HepG2 (cell line): ENCODE measurements at regions not wholly inside any gene's neighbourhood (a gene's known extent, or its start where the extent isn't known, plus 50 kb on each side); places are given as distances from the start of the nearest gene placed in this dataset.
"Not testable (repeated sequence)": the region's sequence is repeated elsewhere in the genome, so short reads cannot be mapped to it uniquely, and the experiment has no call there.

Source experiments
- ATAC-seq: fragments of 200-7000 bp; cut with Tn5 transposase; 3 replicates; pipeline ENCODE4 v1.9.1; 2020; ENCODE audit warnings: mild to moderate bottlenecking, moderate library complexity
- BruUV-seq: library from RNA; stranded (reverse); fragments of 400-500 nt; replicated peaks from 2 replicates; lab custom pipeline; 2021; lab: Mats Ljungman, UMichigan
- CTCF ChIA-PET: fragments of 300-600 bp; formaldehyde crosslinking; extraction: SDS; loops from one replicate; lab custom pipeline; 2021; ENCODE audit warnings: low total read pairs, inconsistent platforms, low intra/inter-chr PET ratio; lab: Yijun Ruan, JAX
- POLR2A ChIA-PET: fragments of 350-600 bp; sonication (Branson Sonifier 250); formaldehyde crosslinking; loops from one replicate; lab custom pipeline; 2020; ENCODE audit warnings: antibody characterized with exemption, inconsistent platforms; lab: Yijun Ruan, JAX
- DNase-seq: peaks from one replicate; pipeline ENCODE4 v3.0.0-alpha.2; 2015; ENCODE audit warnings: low spot score
- FAIRE-seq: peaks from 3 replicates; lab custom pipeline; 2011; peaks lifted over from hg19 to GRCh38; lab: Jason Lieb, UNC
- H2AFZ ChIP-seq: one replicate; pipeline ENCODE4 v1.6.1; 2011; ENCODE audit warnings: low read length, inconsistent platforms
- H3K27ac ChIP-seq: fragments of 300-600 bp; 3 replicates; pipeline ENCODE4 v1.8.0; 2011; ENCODE audit warnings: mixed run types, mild to moderate bottlenecking, mixed read lengths, low read length, inconsistent platforms; ENCODE audit not compliant: insufficient read depth; ENCODE audit errors: extremely low read length
- H3K27me3 ChIP-seq, 2 experiments: fragments of 200-600 bp in 1 of 2; 2 replicates in 1 of 2; 3 replicates in 1 of 2; pipeline versions ENCODE4 v1.6.0 to v1.8.0; 2011; ENCODE audit warnings: low read length in 2 of 2, mild to moderate bottlenecking in 2 of 2, moderate library complexity in 2 of 2, inconsistent platforms in 1 of 2; ENCODE audit not compliant: insufficient read depth in 2 of 2, control insufficient read depth in 1 of 2
- H3K36me3 ChIP-seq, 2 experiments: fragments of 200-600 bp in 1 of 2; replicated peaks in 1 of 2; 2 replicates in 1 of 2; 3 replicates in 1 of 2; pipeline versions ENCODE4 v1.5.1 to v1.8.0; 2011; ENCODE audit warnings: low read length in 2 of 2, inconsistent platforms in 1 of 2; ENCODE audit not compliant: insufficient read depth in 2 of 2, control insufficient read depth in 1 of 2
- H3K4me1 ChIP-seq: 2 replicates; pipeline ENCODE4 v1.5.1; 2012; ENCODE audit warnings: low read length, inconsistent platforms; ENCODE audit not compliant: insufficient read depth
- H3K4me2 ChIP-seq: 2 replicates; pipeline ENCODE4 v1.6.0; 2011; ENCODE audit warnings: low read depth, low read length, inconsistent platforms
- H3K4me3 ChIP-seq, 3 experiments: fragments of 200-600 bp in 1 of 3; sonication (generic), shearing (Covaris generic) in 1 of 3; replicated peaks in 1 of 3; 2 replicates each; pipeline ENCODE4 v1.5.1; 2011 to 2016; ENCODE audit warnings: low read length in 3 of 3, inconsistent platforms in 2 of 3, low read depth in 2 of 3, mild to moderate bottlenecking in 2 of 3, control low read depth in 1 of 3, mixed read lengths in 1 of 3; ENCODE audit not compliant: insufficient read depth in 1 of 3
- H3K79me2 ChIP-seq: one replicate; pipeline ENCODE4 v1.6.1; 2011; ENCODE audit warnings: low read length, inconsistent platforms; ENCODE audit not compliant: insufficient read depth
- H3K9ac ChIP-seq: 2 replicates; pipeline ENCODE4 v1.6.0; 2011; ENCODE audit warnings: mild to moderate bottlenecking, low read depth, low read length, inconsistent platforms; ENCODE audit not compliant: insufficient read depth
- H3K9me3 ChIP-seq: 2 replicates; pipeline ENCODE4 v1.5.1; 2012; ENCODE audit warnings: mild to moderate bottlenecking, low read length
- H4K20me1 ChIP-seq: 2 replicates; pipeline ENCODE4 v1.6.0; 2011; ENCODE audit warnings: inconsistent platforms, mild to moderate bottlenecking, low read length, moderate library complexity; ENCODE audit not compliant: insufficient read depth
- AKAP8 ChIP-seq: sonication (generic); formaldehyde crosslinking; IDR thresholded peaks from 2 replicates; pipeline ENCODE4 v1.5.1; 2020; ENCODE audit warnings: mild to moderate bottlenecking, missing genetic modification reagents
- ETV5 ChIP-seq: IDR thresholded peaks from 2 replicates; pipeline ENCODE4 v1.6.1; 2018; ENCODE audit warnings: missing biosample characterization, missing genetic modification reagents, inconsistent platforms, borderline replicate concordance
- JUN ChIP-seq: sonication (generic); formaldehyde crosslinking; IDR thresholded peaks from 2 replicates; pipeline ENCODE4 v1.4.0; 2020; ENCODE audit warnings: mild to moderate bottlenecking, missing genetic modification reagents
- NCOR1 ChIP-seq: fragments of 200-600 bp; sonication (generic); IDR thresholded peaks from 2 replicates; pipeline ENCODE4 v1.7.0; 2017; ENCODE audit warnings: antibody characterized with exemption, low read length, borderline replicate concordance
- RAD21 ChIP-seq: fragments of 450-650 bp; formaldehyde crosslinking; IDR thresholded peaks from 2 replicates; pipeline ENCODE4 v1.5.0; 2020; ENCODE audit warnings: mild to moderate bottlenecking
- SMAD3 ChIP-seq: sonication (generic); formaldehyde crosslinking; IDR thresholded peaks from 2 replicates; pipeline ENCODE4 v1.4.0; 2020; ENCODE audit warnings: missing genetic modification reagents
- ZNF205 ChIP-seq: IDR thresholded peaks from 2 replicates; pipeline ENCODE4 v1.6.1; 2018; ENCODE audit warnings: missing biosample characterization, missing genetic modification reagents
- ZNF34 ChIP-seq: sonication (generic); formaldehyde crosslinking; IDR thresholded peaks from 2 replicates; pipeline ENCODE4 v1.4.0; 2020; ENCODE audit warnings: mild to moderate bottlenecking, missing genetic modification reagents, borderline replicate concordance
- ZNF350 ChIP-seq: sonication (generic); formaldehyde crosslinking; IDR thresholded peaks from 2 replicates; pipeline ENCODE4 v1.4.0; 2020; ENCODE audit warnings: mild to moderate bottlenecking, low read depth, missing genetic modification reagents, borderline replicate concordance
- ZNF468 ChIP-seq: sonication (generic); formaldehyde crosslinking; IDR thresholded peaks from 2 replicates; pipeline ENCODE4 v1.8.0; 2022; ENCODE audit warnings: mild to moderate bottlenecking, moderate library complexity, missing genetic modification reagents
- ZNF746 ChIP-seq: sonication (generic); formaldehyde crosslinking; IDR thresholded peaks from 2 replicates; pipeline ENCODE4 v1.8.0; 2022; ENCODE audit warnings: mild to moderate bottlenecking, missing genetic modification reagents
- WGBS: methylation state at CpG from one replicate; pipeline ENCODE4 v1.1.6; 2017; ENCODE audit warnings: low lambda C conversion rate; 5-methylcytosine and 5-hydroxymethylcytosine counted together
- in situ Hi-C: cut with HindIII; loops from 2 replicates; pipeline ENCODE4 v1.10.0; 2017; ENCODE audit warnings: low pct_unique_long_range_greater_than_20kb; ENCODE audit not compliant: extremely low pct_ligation_motif_present
- intact Hi-C: fragments of 100-400 bp; cut with micrococcal nuclease; formaldehyde crosslinking; loops from one replicate; pipeline ENCODE4 v1.10.0; 2022; ENCODE audit not compliant: unreplicated experiment

DNA sequence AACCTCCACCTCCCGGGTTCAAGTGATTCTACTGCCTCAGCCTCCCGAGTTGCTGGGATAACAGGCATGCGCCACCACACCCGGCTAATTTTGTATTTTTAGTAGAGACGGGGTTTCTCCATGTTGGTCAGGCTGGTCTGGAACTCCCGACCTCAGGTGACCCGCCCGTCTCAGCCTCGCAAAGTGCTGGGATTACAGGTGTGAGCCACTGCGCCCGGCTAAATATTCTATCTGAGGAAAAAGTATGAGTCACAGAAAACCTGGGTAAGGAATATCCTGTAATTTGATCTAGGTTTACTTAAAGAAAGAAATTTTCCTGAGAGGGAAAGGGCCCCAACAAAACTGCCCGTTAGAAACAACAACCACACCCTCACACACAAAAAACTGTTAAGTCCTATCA is 776.2 kb upstream of the NCAM2 start:
- H3K36me3 ChIP-seq, H4K20me1 ChIP-seq, FAIRE-seq, H2AFZ ChIP-seq, in situ Hi-C loops, ATAC-seq, H3K27me3 ChIP-seq, H3K79me2 ChIP-seq, H3K4me1 ChIP-seq, CTCF ChIA-PET, POLR2A ChIA-PET, H3K4me3 ChIP-seq, H3K4me2 ChIP-seq, DNase-seq, BruUV-seq, H3K9ac ChIP-seq, H3K27ac ChIP-seq, intact Hi-C loops: not testable (repeated sequence)
- peaks cover 78% of the 10 kb centered on the region for H3K9me3 ChIP-seq
- 20% methylated on average over 12 of the region's 12 CpGs for WGBS

DNA sequence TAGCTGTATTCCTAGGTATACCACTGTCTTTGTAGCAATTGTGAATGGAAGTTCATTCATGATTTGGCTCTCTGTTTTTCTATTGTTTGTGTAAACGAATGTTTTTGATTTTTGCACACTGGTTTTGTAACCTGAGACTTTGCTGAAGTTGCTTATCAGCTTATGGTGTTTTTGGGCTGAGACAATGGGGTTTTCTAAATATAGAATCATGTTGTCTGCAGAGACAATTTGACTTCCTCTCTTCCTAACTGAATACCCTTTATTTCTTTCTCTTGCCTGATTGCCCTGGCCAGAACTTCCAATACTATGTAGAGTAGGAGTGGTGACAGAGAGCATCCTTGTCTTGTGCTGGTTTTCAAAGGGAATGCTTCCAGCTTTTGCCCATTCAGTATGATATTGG is 761.6 kb upstream of the NCAM2 start:
- 7% methylated on average over 1 of the region's 1 CpG for WGBS
- H3K9ac ChIP-seq, H3K27me3 ChIP-seq, H3K79me2 ChIP-seq, FAIRE-seq, CTCF ChIA-PET, ATAC-seq, H3K27ac ChIP-seq, H4K20me1 ChIP-seq, intact Hi-C loops, in situ Hi-C loops, H3K4me1 ChIP-seq, H3K4me3 ChIP-seq, BruUV-seq, POLR2A ChIA-PET, H3K4me2 ChIP-seq, DNase-seq, H2AFZ ChIP-seq, H3K36me3 ChIP-seq: not testable (repeated sequence)
- H3K9me3 ChIP-seq, result peaks cover 86% of the 10 kb centered on the region

DNA sequence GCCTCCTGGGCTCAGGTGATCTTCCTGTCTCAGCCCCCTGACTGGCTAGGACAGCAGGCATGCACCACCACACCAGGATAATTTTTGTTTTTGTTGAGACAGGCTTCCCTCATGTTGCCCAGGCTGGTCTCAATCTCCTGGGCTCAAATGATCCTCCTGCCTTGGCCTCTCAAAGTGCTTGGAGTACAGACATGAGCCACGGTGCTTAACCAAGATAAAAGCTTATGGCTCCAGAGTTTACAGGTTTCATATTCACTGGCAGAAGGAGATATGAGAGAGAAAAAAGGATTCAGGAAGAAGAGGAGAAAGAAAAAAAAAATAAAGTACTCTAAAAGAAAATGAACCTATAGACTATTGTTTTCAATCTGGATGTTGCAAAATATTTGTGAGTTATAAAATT is 748.8 kb upstream of the NCAM2 start:
- H3K4me2 ChIP-seq, result no peak overlapping the region
- no peak for ATAC-seq
- no peak for FAIRE-seq
- no peaks in the 10 kb centered on the region for H3K79me2 ChIP-seq
- no peaks in the 10 kb centered on the region for H4K20me1 ChIP-seq
- no peak overlapping the region for H3K4me3 ChIP-seq
- peaks cover 76% of the 10 kb centered on the region for H3K9me3 ChIP-seq
- DNase-seq, result no peak
- H3K9ac ChIP-seq, result no peak overlapping the region
- no peaks in the 10 kb centered on the region for H3K4me1 ChIP-seq
- ChIA-PET CTCF (no interaction called here), POLR2A (no interaction called here)
- intact Hi-C loops (no loop called here), in situ Hi-C loops (no loop called here)
- no TSS peak for BruUV-seq
- H2AFZ ChIP-seq, result no peak overlapping the region
- no peaks in the 10 kb centered on the region for H3K27me3 ChIP-seq
- WGBS, result 0% methylated on average over 1 of the region's 1 CpG
- no peaks in the 10 kb centered on the region for H3K36me3 ChIP-seq
- no peak overlapping the region for H3K27ac ChIP-seq
- no peak for TF ChIP-seq ZNF350 (CRISPR knock-in tag)
- TF ChIP-seq NCOR1, result no peak
- TF ChIP-seq ZNF34 (CRISPR knock-in tag), result no peak
- TF ChIP-seq ZNF468, result no peak
- TF ChIP-seq RAD21 (CRISPR knock-in tag), result no peak
- no peak for TF ChIP-seq AKAP8
- TF ChIP-seq JUN (CRISPR knock-in tag), result no peak
- TF ChIP-seq ZNF746 (CRISPR knock-in tag), result no peak
- no peak for TF ChIP-seq SMAD3
- no peak for TF ChIP-seq ETV5
- no peak for TF ChIP-seq ZNF205 (CRISPR knock-in tag)
